Psoas muscle (tissue), 7 donors: ENCODE measurements at regions not wholly inside any gene's neighbourhood (a gene's known extent, or its start where the extent isn't known, plus 50 kb on each side); places are given as distances from the start of the nearest gene placed in this dataset.

Experiments
- ATAC-seq, 4 donors: fragments of 200-7000 bp; cut with Tn5 transposase; one replicate each; pipeline ENCODE4 v1.9.1; 2020; ENCODE audit warnings: moderate library complexity in 3 of 4, mild to moderate bottlenecking in 2 of 4
- DNase-seq, 2 donors: peaks; one replicate each; pipeline ENCODE4 v3.0.0-alpha.2; 2020
- H3K27ac ChIP-seq: fragments of 200-600 bp; one replicate; pipeline ENCODE4 v1.8.0; 2022
- H3K27me3 ChIP-seq, 3 donors: fragments of 200-600 bp in 1 of 3; one replicate each; pipeline versions ENCODE4 v1.6.1 to v1.8.0; 2013 to 2022; ENCODE audit warnings: low read length in 2 of 3, mild to moderate bottlenecking in 2 of 3, moderate library complexity in 1 of 3; ENCODE audit not compliant: insufficient read depth in 3 of 3
- H3K36me3 ChIP-seq, 2 donors: fragments of 200-600 bp in 1 of 2; one replicate each; pipeline versions ENCODE4 v1.6.1 to v1.8.0; 2013 to 2022; ENCODE audit warnings: low read depth in 1 of 2, mild to moderate bottlenecking in 1 of 2, moderate library complexity in 1 of 2; ENCODE audit not compliant: insufficient read depth in 1 of 2
- H3K4me1 ChIP-seq: fragments of 200-600 bp; one replicate; pipeline ENCODE4 v1.8.0; 2022
- H3K4me3 ChIP-seq: fragments of 200-600 bp; one replicate; pipeline ENCODE4 v1.8.0; 2022; ENCODE audit warnings: mild to moderate bottlenecking
- H3K9me3 ChIP-seq: fragments of 200-600 bp; one replicate; pipeline ENCODE4 v1.8.0; 2022
- WGBS, 3 donors: extraction: QIAGEN DNeasy Blood & Tissue Kit; methylation state at CpG; one replicate each; pipeline versions ENCODE4 v1.1.6 to v1.1.7; 2013; 5-methylcytosine and 5-hydroxymethylcytosine counted together
- intact Hi-C, 2 donors: fragments of 100-400 bp; cut with DNase I; formaldehyde crosslinking; loops; one replicate each; pipeline versions ENCODE4 v1.11.0 to v1.14.2; 2022
- TF ChIP-seq, protein P1 (sequence below): fragments of 200-600 bp; IDR thresholded peaks from one replicate; pipeline ENCODE4 v1.8.0; 2022; ENCODE audit warnings: antibody characterized with exemption
- donor health status: healthy with polysubstance abuse.
- donor health status: DM: no; HTN: no; CAD: no; lungs with moderate emphysema.
- donor health status: Bipolar disorder and iron deficiency.
- donor health status: healthy.
- donor health status: DM: yes; HTN: yes; CAD: no.
- donor health status: DM: no; HTN: no; CAD: no.
- donor health status: DM: yes; HTN: yes; CAD: no.

DNA sequence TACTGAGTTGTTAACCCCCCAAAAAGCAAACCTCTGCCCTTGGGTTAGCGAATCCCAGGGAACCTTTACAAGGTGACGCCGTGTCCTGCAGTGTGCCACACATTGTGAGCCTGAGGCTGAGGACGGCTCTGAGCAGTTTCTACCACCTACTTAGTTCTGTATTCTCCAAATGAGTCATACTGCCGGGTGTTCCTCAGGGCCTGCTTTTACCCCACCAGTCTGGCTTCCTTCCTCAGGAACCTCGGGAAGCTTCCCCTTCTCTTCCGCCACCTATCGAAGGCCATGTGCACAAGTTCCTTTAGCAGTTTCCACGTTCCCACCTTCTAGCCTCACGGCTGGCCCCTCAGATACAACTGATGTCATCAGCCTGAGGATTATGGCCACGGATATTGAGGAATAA lies 384.0 kb upstream of the TPM1 start:
- Histone ChIP-seq H3K9me3 (no peaks in the 10 kb centered on the region), H3K27ac (no peak overlapping the region), H3K36me3 (peaks cover 3 to 36% of the 10 kb centered on the region in 2 donors), H3K4me1 (no peaks in the 10 kb centered on the region), H3K4me3 (no peak overlapping the region), H3K27me3 (no peaks in the 10 kb centered on the region)
- WGBS, 3 donors, result 69 to 78% (median 78%) methylated on average over 11 of the region's 11 CpGs
- ATAC-seq (peak in 3 of 4 donors; percentile 37 to 64 (median 60)), DNase-seq (no peak)
- TF ChIP-seq, protein P1, sequence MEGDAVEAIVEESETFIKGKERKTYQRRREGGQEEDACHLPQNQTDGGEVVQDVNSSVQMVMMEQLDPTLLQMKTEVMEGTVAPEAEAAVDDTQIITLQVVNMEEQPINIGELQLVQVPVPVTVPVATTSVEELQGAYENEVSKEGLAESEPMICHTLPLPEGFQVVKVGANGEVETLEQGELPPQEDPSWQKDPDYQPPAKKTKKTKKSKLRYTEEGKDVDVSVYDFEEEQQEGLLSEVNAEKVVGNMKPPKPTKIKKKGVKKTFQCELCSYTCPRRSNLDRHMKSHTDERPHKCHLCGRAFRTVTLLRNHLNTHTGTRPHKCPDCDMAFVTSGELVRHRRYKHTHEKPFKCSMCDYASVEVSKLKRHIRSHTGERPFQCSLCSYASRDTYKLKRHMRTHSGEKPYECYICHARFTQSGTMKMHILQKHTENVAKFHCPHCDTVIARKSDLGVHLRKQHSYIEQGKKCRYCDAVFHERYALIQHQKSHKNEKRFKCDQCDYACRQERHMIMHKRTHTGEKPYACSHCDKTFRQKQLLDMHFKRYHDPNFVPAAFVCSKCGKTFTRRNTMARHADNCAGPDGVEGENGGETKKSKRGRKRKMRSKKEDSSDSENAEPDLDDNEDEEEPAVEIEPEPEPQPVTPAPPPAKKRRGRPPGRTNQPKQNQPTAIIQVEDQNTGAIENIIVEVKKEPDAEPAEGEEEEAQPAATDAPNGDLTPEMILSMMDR, result no peak
- intact Hi-C loops, result loop anchor here (5.0 to 10.0 kb wide), 2 partner anchors 264 to 281 kb away; partner anchors contain the start of gene TLN2 (in 1 of the 2)

DNA sequence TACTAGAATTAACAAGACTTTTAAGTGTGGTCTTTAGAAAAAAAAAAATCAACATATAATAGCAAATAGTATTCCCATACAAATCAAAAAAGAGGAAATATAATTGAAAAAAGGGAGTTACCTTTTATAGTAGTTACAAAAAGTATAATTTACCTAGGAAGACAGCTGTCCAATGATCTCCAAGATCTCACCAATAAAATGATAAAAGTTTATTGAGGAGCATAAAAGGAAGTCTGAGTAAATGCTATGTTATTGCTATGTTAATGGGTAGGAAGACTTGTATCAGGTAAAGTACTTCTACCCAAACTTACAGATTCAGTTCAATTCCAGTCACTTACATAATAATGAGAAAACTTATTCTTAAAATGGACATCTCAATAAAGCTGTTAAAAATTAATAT lies 379.0 kb upstream of the TPM1 start:
- no peaks in the 10 kb centered on the region for H3K27me3 ChIP-seq
- H3K4me1 ChIP-seq, result no peaks in the 10 kb centered on the region
- H3K36me3 ChIP-seq, result peaks cover 0 to 17% of the 10 kb centered on the region in 2 donors
- TF ChIP-seq, protein P1, result no peak
- H3K27ac ChIP-seq, result no peak overlapping the region
- H3K9me3 ChIP-seq, result no peaks in the 10 kb centered on the region
- DNase-seq, result no peak
- no peak overlapping the region for H3K4me3 ChIP-seq
- ATAC-seq, result no peak
- intact Hi-C loops, result loop anchor here in 1 of 2 donors (10.0 kb wide), 1 partner anchor 91 kb away; no protein-coding TSS in a partner anchor

DNA sequence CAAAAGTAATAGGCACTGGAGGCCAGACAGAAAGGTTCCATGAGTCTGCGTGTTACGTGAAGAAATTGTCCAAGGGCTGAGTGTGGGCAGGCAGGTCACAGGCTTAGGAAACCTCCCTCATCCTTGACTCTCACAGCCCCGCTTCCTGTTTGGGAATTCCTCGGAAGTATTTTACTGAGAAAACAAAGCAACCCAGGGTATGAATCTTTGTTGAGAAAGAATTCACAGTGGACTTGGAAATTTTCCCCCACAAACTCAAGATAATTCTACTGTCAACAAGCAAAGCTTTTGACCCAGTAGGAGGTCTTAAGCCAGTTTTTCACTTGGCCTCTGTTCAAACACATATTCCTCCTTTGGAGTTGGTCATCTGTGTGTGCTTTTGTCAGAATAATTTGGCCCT lies 377.1 kb upstream of the TPM1 start:
- no peak for ATAC-seq
- DNase-seq, result no peak
- Histone ChIP-seq H3K27ac (no peak overlapping the region), H3K27me3 (no peaks in the 10 kb centered on the region), H3K36me3 (peaks cover 0 to 7% of the 10 kb centered on the region in 2 donors), H3K9me3 (no peaks in the 10 kb centered on the region), H3K4me1 (no peaks in the 10 kb centered on the region), H3K4me3 (no peak overlapping the region)
- TF ChIP-seq, protein P1, result no peak
- WGBS, 3 donors, result 63 to 70% (median 66%) methylated on average over 4 of the region's 4 CpGs
- intact Hi-C loops, result loop anchor here in 1 of 2 donors (10.0 kb wide), 1 partner anchor 89 kb away; no protein-coding TSS in a partner anchor

DNA sequence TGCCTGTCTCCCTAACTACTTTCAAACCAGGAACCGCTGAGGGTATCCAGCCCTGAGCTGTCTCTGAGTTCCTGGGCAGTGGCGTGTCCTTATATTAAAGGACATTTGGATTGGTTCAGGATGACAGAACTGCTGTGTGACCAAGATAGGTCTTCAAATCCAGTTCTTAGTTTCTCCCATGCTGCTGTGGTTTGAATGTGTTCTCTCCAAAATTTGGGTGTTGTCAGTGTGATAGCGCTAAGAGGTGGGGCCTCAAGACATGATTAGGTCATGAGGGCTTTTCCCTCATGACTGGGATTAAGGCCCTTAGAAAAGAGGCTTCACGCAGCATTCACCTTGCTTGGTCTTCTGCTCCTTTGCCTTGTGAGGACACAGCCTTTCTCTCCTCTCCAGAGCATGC lies 376.5 kb upstream of the TPM1 start:
- intact Hi-C loops, result loop anchor here in 1 of 2 donors (10.0 kb wide), 1 partner anchor 89 kb away; no protein-coding TSS in a partner anchor
- TF ChIP-seq, protein P1, result no peak
- no peaks in the 10 kb centered on the region for H3K9me3 ChIP-seq
- no peak for ATAC-seq
- H3K4me3 ChIP-seq, result no peak overlapping the region
- H3K36me3 ChIP-seq, result peaks cover 0 to 7% of the 10 kb centered on the region in 2 donors
- no peak overlapping the region for H3K27ac ChIP-seq
- H3K27me3 ChIP-seq, result no peaks in the 10 kb centered on the region
- 96 to 97% (median 96%) methylated on average over 4 of the region's 4 CpGs for WGBS, 3 donors
- no peak for DNase-seq
- H3K4me1 ChIP-seq, result no peaks in the 10 kb centered on the region

DNA sequence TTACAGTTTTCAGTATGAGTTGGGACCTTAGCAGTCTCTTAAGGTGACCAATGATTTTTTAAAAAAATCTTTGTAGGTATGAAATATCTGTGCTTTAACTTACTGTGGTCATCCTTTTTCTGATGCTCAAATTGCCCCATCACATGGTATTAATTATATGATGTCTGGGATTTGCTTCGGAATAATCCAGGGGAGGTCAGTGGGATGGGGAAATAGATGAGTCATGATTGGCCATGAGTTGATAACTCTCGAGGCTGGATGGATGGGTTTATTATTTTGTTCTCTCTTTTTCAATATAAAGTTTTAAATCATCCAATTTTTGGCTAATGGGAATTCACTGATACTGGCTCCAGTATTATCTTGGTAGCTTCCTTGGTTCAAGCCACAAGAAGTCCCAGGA lies 370.3 kb upstream of the TPM1 start:
- Histone ChIP-seq H3K27ac (no peak overlapping the region), H3K36me3 (peaks cover 3 to 29% of the 10 kb centered on the region in 2 donors), H3K9me3 (no peaks in the 10 kb centered on the region), H3K4me3 (no peak overlapping the region), H3K27me3 (no peaks in the 10 kb centered on the region), H3K4me1 (no peaks in the 10 kb centered on the region)
- TF ChIP-seq, protein P1, result no peak
- ATAC-seq (no peak), DNase-seq (no peak)
- WGBS, 3 donors, result 69 to 77% (median 74%) methylated on average over 2 of the region's 2 CpGs
- intact Hi-C loops, result no loop called here
